Islet of Langerhans (tissue), 1 donor: ENCODE measurements at regions not wholly inside any gene's neighbourhood (a gene's known extent, or its start where the extent isn't known, plus 50 kb on each side); places are given as distances from the start of the nearest gene placed in this dataset.
"Not testable (repeated sequence)": the region's sequence is repeated elsewhere in the genome, so short reads cannot be mapped to it uniquely, and the experiment has no call there.

Source experiments
- FAIRE-seq: peaks from one replicate; lab custom pipeline; 2011; peaks lifted over from hg19 to GRCh38; lab: Jason Lieb, UNC

DNA sequence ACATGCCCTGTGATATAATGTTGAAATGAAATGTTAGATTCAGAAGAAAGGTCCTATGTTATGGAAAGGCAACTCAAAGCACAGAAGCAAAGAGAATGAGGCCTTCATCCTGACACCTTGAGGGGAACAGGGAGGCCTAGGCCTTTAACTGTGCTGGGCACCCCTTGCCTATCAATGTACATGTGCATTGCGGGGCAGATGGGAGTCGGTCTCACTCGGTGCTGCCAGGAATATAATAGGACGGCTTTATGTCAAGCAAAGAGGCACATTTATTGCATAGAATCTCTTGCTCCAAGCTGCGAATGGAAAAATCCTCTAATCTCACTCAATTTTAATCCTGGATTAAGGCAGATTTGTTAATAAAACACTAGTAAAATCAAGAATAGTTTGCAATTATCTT lies 301.0 kb upstream of the SOX14 start:
- no peak for FAIRE-seq

DNA sequence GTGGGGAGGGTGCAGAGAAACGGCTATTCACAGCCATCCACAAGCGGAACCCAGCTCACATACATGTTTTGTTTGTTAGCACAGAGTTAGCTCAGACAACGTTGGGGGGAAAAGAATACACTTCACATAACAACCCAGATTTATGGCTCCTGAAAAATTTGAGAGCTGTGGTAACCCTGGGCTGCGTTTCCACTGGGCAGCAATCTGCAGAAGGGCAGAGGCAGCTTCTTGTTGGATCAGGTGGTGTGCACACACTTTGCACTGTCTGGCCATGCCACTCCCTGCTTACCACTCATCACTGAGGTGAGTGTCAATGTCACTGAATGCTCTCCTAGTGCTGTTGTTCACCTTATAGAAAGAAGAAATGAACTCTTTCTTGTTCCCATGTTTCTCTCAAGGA lies 299.8 kb upstream of the SOX14 start:
- FAIRE-seq: no peak

DNA sequence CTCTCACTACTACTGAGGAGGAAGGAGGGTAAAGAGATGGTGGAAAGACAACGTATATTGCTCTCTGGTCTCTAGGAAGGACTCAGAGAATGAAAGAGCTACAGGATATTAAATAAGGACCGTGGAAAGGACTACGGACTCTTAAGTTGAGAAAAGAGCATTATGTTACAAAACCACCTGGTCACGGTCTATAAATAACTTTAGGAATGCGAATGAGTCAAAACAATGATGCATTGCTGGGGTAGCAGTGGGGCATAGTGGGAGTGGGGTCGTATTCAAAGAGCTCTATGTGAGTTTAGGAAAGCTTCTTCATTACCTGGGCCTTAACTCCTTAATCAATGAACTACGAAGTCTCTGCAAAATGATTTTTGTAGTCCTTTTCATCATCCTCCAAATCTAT lies 295.7 kb upstream of the SOX14 start:
- no peak for FAIRE-seq

DNA sequence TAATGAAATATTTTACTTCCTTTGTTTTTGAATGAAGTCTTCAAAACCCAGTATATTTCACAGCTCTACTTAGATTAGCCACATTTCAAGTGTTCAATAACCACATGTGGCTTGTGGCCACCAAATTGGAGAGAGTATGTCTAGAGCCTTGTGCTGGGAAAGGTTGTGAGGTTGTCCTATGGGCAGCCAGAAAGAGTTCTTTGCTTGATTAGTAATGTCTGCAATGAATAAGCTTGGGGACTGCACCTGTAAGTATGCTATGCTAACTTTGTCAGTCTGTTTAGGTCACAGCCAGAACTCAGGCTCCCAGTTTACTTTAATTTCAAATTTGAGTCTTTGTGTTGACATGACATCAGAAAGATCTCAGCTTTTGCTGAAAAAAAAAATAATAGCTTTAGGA lies 294.9 kb upstream of the SOX14 start:
- FAIRE-seq: no peak

DNA sequence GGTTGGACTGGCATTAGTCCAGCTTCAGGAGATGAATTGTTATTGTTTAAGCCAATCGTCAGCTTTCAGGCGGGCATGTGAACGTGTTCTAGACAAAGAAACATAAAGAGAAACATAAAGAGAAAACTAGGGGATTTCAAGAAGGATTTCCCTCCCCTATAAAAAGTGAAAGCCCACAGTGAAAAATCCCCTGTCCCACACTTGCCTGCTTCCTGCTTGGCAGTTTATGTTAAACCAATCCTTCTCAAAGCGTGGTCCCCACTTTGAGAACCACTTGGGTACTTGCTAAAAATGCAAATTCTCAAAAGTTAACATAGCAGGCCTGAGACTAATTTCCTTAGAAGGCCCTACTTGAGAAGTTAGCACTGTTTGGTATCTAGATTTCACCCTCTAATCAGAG lies 293.0 kb upstream of the SOX14 start:
- no peak for FAIRE-seq

DNA sequence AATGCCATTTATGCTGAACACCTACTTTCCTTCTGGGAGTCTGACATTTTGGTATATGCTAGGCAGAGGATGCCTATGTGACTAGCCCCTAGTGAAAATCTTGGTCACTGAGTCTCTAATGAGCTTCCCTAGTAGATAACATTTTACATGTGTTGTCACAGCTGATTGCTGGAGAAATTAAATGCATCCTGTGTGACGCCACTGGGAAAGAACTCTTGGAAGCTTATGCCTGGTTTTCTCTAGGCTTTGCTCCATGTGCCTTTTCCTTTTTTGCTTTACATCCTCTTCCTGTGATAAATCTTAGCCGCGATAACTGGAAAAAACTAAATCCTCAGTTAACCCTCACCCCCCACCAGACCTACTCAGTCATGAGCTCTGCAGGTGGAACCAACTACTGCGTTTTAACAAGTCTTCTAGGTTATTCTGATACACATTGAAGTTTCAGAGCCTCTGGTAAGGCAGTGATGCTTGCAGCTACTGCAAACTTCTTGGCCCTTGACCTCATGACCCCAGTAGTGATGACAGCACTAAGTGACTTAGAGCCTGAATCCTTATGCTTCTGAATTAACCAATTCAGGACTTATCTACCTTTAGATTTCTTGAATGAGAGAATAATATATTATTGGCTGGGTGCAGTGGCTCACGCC lies 292.4 kb upstream of the SOX14 start:
- FAIRE-seq: no peak

DNA sequence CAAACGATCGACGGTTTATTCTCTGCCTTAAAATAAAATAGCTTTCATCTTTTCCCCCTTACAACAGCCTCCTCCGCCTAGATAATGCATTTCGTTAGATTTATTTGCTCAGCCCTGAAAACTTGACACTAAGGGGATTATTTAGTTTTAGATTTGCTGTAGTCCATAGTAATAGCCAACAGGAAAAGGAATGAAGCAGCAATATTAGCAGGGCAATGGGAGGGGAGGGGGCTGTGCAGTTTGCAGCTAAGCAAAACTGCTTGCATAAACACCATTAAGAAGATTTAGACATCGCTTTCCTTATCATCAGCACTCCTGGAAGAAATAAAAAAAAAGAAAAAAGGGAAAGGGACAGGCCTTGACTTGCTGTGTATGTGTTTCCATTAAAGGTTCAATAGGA lies 286.5 kb upstream of the SOX14 start:
- FAIRE-seq: no peak

DNA sequence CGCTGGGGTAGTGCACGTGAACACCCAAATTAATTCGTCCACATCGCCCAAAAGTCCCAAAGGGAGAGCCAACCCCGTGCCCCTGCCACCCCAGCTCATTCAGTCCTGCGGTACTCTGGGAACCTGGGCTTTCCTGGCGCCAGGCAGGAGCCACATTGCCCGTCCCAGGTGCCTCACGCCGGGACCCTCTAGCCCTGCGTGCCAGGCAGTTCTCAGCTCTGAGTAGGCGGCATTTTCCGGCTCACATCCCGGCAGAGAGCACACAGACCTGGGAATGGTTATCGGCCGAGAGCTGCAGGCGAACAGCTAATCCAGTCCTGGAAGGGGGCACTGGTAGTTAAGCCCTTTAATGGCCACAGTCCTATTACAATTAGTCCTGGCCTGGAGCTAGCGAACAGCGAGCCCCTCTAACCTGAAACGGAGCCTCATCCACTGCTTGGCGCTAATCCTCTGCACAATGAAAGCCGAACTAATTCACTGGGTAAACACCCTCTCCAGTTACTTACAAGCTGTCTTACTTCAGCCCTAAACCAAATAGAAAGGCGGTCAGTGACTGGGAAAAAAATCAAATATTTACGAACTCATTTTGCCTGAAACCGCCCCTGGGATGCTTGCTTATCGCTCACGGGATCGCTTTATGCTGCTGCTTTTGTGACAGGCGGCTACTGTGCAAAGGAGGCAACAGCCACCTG lies 254.6 kb upstream of the SOX14 start:
- FAIRE-seq: no peak

DNA sequence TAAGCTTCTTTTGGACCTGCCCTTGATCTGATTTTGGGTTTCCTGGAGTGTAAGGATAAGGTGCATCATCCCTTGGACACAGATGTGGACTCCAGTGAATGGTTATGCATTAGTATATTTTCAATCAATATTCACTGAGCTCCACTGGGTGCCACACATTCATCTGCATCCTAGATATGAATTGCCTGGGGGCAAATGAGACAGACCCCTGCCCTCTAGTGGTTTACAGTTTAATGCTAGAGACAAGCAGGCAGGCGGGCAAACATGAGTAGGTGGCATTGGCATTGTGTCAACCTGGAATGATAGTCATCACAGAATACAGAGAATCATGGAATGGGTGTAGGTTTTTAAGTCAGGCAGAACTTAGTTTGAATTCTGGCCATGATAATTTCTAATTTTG lies 252.5 kb upstream of the SOX14 start:
- FAIRE-seq: no peak

DNA sequence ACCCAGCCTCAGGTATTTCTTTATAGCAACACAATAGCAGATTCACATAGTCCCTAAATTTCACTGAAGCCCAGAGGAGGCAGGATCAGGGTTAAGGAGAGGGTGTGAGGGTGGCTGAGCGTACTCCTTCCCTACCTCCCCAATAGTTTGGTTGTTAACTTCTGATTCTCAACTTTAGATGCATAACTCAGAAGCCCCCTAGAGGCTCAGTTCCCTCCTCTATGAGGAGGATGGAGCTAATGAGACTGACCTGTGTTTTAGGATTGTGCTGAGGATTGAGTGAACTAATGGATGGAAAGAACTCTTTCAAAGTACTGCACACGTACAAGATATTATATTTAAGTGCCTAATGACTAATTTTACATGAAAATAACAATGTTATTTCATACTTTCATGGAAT lies 249.3 kb upstream of the SOX14 start:
- FAIRE-seq: no peak

DNA sequence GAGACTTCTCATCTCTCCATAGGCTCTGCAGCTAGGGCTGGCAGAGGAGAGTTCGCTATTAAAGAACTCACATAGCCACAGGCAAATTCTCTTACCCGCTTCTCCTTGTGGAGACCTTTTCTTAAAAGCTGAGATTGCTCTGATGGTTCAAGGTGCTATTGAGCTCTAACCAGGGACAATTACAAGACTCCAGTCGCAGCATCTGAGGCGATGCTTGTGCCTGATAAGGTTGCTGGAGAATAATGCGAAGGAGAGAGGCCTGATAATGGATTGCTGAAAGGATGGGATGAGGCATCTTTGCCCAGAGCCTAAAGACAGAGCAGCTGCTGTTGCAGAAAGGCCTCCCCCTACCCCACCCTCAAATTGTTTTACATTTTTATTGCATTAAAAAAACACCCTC lies 244.5 kb upstream of the SOX14 start:
- no peak for FAIRE-seq

DNA sequence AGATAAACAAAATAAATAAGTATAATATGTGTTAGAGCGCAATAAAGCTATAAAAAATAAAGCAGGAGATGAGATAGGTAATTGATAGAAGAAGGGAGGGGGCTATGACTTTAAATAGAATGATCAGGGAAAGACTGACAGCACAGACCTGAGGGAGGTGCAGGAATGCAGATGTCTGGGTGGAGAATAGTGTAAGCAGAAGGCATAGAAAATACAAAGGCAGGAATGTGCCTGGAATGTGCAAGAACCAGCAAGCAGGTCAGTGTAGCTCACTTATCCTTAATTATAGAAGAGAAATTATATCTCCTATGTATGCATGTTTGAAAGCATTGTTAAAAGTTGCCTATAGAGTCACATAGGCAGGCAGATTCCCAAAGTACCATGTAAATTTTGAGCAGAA lies 239.4 kb upstream of the SOX14 start:
- no peak for FAIRE-seq

DNA sequence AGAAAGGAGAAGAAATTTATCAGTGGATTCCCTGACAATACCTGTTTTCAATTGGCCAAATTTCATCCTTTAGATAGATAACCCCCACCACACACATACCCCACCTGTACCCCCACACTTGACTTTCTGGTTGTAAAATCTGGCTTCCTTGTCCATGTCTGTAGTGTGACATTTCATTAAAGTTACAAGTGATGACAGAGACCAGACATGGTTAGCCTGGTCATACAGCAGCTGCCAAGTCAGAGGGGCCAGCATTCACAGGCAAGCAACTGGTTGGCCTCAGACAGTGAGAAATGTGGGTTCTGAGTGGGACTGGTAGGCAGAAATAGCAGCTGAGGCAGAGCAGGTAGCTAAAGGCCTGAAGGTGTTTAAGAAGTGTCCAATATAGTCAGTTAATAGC lies 238.6 kb upstream of the SOX14 start:
- FAIRE-seq: no peak

DNA sequence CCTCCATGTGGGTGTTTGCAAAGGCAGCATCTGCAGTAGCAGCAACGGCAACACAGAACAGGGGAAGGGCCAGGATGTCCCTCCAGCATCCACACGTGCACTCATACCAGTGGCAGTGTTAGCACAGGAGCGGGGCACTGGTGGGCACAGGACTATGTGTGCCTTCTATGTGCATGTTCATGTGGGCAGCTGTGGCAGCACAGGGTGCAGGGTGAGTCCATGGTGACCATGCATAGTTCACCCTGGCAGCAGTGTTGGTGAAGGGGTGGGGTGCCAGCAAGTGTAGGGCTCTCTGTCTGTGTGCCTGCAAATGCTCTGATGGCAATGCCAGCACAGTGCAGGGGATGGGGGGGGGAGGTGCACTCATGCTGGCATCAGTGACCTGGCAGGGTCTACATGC lies 222.1 kb upstream of the SOX14 start:
- FAIRE-seq: no peak

DNA sequence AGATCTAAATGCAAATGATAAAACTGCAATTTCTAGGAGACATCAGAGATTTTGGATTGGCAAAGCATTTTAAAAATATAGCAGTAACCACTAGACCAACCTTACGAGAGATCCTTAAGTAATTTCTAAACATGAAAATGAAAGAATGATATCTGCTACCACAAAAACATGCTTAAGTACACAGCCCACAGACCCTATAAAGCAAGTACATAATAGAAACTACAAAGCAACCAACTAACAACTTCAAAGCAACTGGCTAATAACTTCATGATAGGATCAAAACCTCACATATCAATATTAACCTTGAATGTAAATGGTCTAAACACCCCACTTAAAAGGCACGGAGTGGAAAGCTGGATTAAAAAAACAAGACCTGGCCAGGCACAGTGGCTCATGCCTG lies 209.9 kb upstream of the SOX14 start:
- no peak for FAIRE-seq

DNA sequence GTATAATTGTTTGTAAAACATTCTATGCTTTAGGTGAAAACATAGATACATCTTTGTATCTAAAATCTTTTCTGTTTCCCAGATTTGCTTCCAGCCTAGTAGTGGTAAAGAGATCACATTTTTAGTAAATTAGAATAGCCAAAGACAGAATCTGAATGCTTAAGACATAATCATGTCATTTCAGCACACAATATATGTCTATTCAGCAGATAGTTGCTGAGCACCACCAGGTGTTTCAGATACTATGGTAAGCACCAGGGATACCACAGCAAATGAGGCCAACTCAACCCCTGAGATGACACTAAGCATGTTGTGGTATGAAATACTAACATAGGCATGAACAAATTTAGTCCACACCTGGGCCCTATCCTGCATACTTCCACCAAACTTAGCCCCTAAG lies 195.2 kb upstream of the SOX14 start:
- no peak for FAIRE-seq

DNA sequence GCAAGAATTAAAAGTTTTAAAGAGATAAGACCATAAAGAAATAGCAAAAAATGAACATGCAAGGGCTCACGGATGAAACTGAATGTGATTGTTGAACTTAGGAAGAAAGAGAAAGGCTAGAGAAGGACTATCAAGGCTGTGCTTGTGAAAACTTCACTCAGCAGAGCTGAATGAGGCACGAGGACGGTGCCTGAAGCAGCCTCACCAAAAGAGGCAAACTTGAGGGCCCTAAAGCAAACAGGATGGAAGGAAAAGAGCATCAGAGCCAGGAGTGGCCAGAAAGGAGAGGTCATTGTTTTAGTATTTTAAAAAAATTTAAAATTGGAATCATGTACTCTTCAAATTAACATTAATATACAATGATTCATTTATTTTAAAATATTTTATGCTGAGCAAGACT lies 191.2 kb upstream of the SOX14 start:
- no peak for FAIRE-seq

DNA sequence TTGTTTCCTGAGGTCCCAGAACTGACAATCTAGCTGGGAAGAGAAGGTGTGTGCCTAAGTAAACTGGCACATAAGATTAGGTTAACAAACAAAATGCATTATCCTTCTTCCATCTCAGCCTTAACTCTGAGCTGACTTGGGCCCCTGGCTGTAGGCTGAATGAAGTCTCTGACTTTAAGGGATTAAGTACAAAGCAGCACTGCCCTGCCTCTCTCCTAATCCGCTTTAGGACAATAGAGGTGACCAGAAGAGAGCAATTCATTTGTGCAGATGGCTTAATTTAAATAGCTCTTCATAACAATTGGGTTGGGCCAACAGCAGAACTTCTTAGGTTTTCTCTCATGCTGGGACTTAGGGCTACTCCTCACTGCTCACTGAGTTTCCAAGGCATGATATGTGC lies 181.6 kb upstream of the SOX14 start:
- FAIRE-seq: no peak

DNA sequence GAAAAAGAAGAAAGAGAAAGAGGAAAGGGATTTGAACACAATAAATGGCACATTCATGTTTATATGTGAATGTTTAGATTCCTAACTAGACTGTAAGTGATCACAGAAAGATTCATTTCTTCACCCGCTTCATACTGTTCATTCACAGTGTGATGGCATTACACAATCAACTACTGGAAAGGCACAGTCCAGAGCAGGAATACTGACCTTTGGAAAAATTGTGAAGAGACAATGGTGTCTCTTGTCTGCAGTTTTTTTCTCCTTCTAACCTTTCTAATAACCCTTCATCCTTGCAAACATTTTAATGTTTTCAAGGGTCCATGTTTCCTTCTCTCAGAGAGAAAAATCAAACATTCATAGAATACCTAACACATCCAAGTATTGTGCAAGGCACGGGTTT lies 180.9 kb upstream of the SOX14 start:
- no peak for FAIRE-seq

DNA sequence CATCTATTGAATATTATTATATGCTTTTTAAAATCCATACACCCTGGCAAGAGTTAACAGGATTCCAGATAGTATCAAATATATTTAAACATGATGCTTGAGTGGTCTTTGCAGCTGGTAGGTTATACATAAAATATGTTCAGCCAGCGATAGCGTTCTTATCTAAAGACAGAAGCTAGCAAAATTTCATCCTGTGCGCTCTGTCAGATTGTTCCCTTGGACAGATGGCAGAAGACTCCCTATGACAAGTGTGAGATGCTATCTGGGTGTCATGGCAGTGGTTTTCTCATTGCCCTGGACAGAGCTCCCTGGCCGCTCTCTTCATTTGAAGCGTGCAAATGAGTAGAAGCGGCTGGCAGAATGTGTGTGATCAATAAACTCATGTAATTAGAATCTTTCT lies 175.2 kb upstream of the SOX14 start:
- FAIRE-seq: no peak

DNA sequence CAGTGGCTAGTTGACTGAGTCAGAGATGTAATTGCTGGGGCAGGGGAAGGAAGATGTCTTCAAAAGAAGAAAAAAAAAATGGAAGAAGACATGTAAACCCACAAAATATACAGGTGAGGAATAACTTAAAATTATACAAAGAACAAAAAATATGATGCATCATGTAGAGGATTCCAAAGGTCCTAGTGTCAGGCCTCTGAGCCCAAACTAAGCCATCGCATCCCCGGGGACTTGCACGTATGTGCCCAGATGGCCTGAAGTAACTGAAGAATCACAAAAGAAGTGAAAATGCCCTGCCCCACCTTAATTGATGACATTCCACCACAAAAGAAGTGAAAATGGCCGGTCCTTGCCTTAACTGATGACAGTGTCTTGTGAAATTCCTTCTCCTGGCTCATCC lies 168.7 kb upstream of the SOX14 start:
- not testable (repeated sequence) for FAIRE-seq

DNA sequence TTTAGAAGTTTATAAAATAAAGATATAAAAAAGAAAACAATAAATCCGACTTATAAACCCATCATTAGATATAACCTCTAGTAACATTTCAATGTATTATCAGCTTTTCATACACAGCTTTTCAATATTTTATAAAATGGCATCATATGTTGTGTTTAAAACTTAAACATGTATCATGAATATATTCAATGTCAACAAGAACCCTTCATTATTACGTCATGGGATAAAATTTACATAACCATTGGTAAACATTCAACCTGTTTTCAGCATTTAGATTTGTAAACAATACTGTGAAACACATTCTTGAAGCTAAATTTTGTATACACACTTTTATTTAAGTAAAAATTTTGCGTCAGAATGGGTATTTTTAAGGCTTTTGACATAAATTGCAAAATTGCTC lies 153.4 kb upstream of the SOX14 start:
- no peak for FAIRE-seq

DNA sequence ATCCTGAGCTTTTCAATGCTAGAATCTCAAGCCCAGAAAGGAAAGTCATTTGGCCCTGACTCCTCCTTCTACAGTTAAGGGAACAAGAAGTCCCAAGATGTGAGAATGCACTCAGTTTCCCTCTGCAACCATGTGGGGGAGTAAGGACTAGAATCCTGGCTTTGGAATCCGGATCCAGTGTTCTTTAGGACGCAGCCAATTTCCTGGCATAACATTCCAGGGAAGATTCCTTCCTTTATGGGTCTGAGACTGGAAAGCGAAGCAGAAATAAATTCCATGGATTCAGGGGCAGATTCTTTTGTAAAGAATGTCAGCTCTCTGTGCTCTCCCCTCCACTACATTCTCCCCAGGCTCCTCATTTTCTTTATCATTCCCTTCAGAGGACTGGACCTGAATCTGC lies 151.8 kb upstream of the SOX14 start:
- FAIRE-seq: no peak

DNA sequence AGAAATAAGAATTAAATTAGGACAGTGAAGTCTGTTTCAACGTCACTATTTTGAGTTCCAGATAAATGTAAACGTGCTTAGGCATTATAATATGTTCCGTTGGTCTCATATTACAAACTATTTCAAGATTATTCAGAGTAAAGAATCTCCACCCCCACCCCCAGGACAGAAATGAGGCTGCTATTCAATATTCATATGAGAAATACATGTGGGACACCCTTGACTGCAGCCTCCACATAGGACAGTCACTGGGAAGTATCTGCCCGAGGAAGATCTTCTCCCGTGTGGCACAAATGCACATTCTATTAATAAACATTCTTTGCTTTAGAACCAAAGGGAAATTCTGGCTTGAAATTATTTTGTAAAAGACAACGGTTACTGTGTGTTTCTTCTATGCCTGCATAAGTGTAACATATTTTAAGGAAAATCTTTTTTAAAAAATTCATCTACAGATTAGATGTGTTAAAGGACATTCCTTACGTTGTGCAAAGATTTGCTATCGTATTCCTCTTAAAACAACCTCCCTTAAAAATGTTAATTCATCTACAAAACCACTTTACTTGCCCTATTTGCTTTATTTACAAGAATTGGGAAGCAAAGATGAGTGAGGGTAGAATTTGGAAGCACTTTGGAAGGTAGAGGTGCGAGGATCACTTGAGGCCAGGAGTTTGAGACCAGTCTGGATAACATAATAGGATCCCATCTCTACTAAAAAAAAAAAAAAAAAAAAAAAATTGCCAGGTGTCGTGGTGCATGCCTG lies 148.3 kb upstream of the SOX14 start:
- no peak for FAIRE-seq
